NCI-H524 (cell line): ENCODE measurements at regions not wholly inside any gene's neighbourhood (a gene's known extent, or its start where the extent isn't known, plus 50 kb on each side); places are given as distances from the start of the nearest gene placed in this dataset.
A peak's percentile ranks its signal among the peaks of the same experiment; 100 is the strongest.

Experiments used
- DNase-seq, 2 experiments: peaks; one replicate each; lab custom pipeline; 2025; lab: John Stamatoyannopoulos, UW

DNA sequence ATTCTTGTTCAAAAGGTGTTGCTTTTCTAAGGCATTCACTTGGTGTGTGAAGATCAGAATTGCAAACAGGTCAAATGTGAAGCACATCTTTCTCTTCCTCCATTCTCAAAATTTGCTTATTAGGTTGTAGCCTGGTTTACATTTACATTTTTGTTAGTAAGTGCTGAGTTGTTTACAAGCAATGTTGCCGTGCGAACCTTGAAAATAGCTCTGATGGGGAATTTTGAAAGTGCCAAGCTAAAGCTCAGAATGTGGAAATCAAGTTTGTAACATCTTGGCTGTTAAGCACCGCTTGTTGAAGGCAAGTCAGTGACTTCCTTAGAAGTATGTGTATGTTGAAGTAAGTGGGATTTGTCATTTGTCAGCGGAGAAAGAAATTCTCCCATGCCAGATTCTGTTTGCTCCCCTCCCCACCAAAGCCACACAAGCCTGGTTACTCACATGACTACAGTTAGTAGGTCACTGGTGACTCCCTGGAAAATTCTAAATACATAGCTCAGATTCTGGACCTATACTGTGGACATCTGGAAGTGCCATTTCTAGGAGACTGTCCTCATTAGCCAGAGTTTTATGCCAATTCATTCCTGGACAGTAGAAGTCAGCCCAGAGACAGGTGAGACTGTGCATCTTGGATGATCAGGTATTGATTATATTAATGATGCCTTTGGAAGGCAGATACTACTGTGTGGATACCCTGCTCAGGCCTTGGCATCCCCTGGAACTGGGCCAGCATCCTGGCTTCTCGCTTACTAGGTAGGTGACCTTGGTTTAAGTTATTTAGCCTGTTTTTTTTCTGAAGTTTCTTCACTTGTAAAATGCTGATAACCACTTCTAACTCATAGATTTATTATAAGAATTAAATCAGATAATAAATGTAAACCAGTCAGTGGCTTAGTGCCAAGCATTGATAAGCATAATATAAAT, 390.6 kb upstream of the SEMA6D start:
- DNase-seq = no peak

- no peak for DNase-seq
Measured at GRCh38 chr15:47331829-47332393, 385.4 kb upstream of the SEMA6D start.

DNA sequence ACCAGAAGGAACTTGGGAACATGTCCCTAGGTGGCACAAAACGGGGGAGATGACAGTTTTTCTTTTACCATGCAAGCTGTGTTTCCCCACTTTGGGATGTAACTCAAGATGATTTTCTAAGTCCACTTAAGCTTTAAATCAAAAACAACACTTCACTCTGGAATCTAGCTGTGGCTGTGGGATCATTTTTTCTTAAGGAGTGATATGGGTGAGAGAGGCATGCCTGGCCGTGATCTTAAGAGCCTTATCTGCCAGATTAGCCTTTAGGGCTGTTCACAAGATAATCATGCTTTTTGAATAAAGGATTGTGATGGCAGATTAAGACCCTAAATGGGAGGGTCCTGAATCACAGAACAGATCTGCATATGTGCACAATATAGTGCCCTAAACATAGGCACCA, 384.8 kb upstream of the SEMA6D start:
- DNase-seq = peak; percentile 89 to 96

GRCh38 chr15:47333734-47334133, 383.6 kb upstream of the SEMA6D start:
- DNase-seq = no peak

DNA sequence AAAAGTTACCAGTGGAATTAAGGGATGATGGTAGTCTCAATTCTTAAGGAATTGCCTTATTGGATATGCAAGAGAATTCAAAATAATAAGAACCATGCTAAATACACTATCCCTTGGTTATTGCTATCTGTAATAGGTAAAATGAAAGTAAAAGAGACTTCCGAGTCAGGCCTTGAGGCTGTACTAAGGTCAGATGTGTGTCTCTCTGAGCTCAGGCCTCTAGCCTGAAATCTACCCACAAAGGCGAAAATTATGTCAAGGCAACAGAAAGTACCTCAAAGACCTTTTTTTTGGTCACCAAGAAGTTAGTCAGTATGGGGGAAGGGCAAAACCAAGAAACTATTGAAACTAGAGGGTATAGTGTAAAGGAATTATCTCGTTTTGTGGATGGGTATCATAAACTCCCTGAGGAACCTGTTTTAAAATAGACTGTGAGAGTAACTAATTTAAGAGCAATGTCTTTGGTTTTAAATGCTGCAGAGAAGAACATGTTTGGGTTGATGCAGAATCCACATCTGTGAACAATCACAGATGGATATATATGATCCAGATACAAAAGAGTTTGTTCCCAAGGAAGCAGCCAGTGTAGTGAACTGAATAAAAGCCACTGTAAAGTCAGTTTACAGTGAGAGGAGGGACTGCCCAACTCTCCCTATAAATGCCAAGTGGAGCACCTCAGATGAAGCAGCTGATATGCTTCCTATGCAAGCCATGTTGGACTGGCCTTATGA, 382.3 kb upstream of the SEMA6D start:
- no peak for DNase-seq

GRCh38 chr15:47337106-47337505, 380.2 kb upstream of the SEMA6D start:
- no peak for DNase-seq

DNA sequence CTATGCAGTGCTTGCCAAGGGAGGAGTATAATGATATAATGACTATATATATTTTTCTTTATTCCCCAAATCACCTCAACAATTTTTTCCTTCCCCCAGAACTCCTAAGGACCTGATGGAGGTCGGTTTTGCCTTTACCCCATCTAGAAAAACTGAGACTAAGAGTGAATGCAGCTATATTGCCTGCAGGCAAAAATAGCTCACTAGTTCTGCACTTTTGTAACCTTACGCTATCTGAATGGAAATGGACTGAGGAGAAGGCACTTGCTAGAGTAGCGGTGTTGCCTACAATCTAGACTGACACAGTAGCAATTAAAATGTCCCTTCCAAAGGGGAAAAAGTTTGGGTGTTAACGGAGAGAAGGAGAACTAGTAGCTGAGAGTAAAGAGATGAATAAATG, 379.5 kb upstream of the SEMA6D start:
- DNase-seq = no peak

GRCh38 chr15:47338771-47339170, 378.5 kb upstream of the SEMA6D start:
- DNase-seq = no peak

DNA sequence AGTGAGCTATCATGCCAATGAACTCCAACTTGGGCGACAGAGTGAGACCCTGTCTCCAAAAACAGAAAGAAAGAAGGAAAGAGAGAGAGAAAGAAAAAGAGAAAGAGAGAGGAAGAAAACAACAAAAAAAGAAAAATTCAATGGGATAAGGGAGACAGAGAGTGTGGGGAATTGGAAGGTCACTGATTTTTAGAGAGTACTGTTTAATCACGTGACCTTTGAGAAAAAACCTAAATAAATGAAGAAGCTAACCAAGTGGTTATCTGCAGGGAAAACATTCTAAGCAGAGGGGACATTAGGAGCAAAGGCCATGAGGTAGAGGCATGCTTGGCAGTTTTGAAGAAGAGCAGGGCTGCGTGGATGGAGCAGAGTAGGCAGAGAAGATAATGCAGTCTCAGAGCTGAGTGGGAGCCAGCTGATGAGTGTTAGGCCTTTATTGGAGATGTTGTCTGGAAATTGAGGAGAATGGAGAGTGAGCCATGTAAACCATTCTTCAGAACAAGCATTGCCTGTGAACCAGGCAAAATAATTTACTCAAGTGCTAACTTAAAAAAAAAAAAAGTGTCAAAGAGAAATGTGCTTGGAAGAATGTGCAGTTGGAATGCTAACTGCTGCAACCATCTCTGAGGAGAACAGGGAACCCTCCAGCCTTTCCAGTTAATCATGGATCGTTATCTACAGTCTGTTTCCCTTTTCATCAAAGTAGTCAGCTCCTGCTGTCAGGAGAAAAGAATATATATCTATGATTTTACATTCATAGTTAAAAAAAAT, 377.3 kb upstream of the SEMA6D start:
- no peak for DNase-seq

DNA sequence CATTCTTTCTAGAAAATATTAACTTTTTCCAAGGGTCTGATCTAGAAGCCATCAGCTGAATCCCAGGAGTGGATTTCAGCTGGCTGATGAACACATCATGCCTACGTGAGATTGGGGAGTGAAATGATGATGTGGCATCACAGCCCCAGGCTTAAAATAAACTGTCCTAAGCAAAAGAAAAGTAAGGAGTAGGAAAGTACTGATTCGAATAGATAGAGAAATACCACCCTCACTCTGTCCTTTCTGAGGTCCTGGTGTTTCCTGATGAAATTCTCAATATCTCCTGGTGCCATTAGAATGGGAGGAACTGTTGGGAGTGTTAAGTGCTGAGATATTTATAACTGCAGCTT, 376.8 kb upstream of the SEMA6D start:
- no peak for DNase-seq

GRCh38 chr15:47349179-47349578, 368.1 kb upstream of the SEMA6D start:
- no peak for DNase-seq

- no peak for DNase-seq
Measured at GRCh38 chr15:47351501-47351900, 365.8 kb upstream of the SEMA6D start.

- DNase-seq = no peak
Measured at GRCh38 chr15:47352217-47352616, 365.1 kb upstream of the SEMA6D start.

GRCh38 chr15:47355759-47356158, 361.5 kb upstream of the SEMA6D start:
- no peak for DNase-seq

GRCh38 chr15:47356297-47356696, 361.0 kb upstream of the SEMA6D start:
- DNase-seq = no peak

DNA sequence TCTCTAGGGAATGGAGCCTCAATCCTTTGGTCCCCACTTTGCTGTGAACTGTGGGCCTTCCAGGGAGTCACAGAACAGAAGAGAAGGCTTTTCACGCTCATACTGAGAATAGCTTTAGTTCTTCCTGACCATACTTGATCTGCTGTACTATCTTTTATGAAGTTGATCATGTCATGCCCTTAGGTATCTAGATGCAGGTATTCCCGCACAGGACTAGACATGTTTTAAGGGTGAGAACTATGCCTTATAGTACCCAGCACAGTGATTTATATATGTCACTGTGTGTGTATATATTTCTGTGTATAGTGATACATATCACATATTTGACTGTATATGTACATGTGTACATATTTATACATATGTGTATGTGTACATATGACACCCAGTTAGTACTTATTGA, 358.4 kb upstream of the SEMA6D start:
- no peak for DNase-seq

DNA sequence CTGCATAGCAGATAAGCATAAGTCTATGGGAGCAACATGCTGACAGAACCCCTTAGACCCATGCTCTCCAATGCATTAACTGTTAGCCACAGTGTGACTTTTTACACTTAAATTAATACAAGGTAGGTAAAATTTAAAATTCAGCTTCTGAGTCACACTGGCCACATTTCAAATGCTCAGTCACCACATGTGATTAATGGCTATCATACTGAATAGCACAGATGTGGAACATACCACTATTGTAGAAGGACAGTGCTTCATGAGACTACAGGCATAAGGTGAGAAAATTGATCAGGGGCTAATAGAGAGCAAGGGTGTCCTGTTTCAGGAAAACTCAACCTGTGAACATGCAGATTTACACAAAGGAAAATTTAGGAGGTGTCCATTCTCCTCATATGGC, 357.0 kb upstream of the SEMA6D start:
- DNase-seq = peak in 1 of 2 experiments; percentile 11

GRCh38 chr15:47362118-47362905, 355.0 kb upstream of the SEMA6D start:
- DNase-seq = no peak

DNA sequence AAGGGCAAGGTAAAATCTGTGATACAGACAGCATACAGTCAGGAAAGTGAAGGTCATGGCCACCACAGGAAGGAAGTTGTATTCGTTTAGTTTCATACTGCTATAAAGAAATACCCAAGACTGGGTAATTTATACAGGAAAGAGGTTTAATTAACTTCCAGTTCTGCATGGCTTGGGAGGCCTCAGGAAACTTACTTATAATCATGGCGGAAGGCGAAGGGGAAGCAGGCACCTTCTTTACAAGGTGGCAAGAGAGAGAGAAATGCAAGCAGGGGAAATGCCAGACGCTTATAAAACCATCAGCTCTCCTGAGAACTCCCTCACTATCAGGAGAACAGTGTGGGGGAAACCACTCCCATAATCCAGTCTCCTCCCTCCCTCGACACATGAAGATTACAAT, 353.7 kb upstream of the SEMA6D start:
- no peak for DNase-seq

DNA sequence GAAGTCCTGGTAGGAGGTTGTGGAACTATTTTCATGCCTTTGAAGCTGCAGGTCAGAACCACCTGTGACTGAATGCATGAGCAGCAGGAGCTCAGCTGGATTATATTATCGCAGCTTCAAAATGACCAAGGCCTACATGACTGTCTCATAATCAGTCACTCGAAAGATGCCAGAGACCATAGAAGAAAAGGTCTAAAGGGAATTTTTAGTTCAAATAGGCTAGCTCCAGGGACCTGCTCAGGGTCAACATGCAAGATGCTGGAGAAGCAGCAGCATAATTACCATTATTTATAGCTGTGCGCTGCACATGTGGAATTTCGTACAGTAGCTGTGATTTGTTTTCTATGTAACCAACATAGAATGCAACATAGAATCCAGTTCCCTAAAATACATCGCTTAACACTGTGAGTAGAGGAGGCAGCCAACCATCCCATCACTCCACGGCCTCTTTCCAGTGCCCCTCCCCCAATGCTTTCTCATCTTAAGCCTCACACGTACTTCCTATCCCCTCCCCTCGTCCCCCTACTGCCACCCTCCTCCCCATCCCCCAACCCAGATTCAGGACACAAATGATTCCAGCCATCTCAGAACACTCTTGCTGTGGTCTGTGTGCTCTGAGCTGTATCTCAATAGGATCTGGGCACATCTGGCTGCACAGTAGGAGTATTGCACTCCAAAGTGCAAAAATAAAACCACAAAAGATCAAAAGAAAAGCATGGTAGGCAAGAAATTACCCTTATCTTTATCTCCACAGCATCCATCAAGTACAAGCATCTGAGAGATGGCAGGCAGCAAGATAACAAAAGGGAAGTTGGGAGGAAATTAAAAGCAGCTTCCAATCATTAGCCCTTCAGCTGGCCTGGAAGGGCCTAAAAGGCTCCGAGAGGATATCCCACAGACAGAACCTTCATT, 352.8 kb upstream of the SEMA6D start:
- DNase-seq = no peak
